VCaP (cell line): ENCODE measurements at regions not wholly inside any gene's neighbourhood (a gene's known extent, or its start where the extent isn't known, plus 50 kb on each side); places are given as distances from the start of the nearest gene placed in this dataset.

Experiments used
- H3K27ac ChIP-seq: fragments of 450-650 bp; 2 replicates; pipeline ENCODE4 v1.5.1; 2017
- CTCF ChIP-seq: fragments of 450-650 bp; conservative IDR thresholded peaks from 2 replicates; pipeline ENCODE4 v1.5.1; 2017; ENCODE audit warnings: mild to moderate bottlenecking, moderate library complexity

- H3K27ac ChIP-seq, result no peak overlapping the region; the same call in 1 of the 2 replicates
- TF ChIP-seq CTCF, result no peak
Observed at GRCh38 chr3:107208796-107209195, 168.4 kb upstream of the CCDC54 start.

- TF ChIP-seq CTCF, result no peak
- H3K27ac ChIP-seq, result no peak overlapping the region
Observed at GRCh38 chr3:107209302-107209990, 167.8 kb upstream of the CCDC54 start.

- no peak overlapping the region for H3K27ac ChIP-seq
- no peak for TF ChIP-seq CTCF
Observed at GRCh38 chr3:107211608-107212007, 165.6 kb upstream of the CCDC54 start.

GRCh38 chr3:107212618-107213017, 164.6 kb upstream of the CCDC54 start:
- TF ChIP-seq CTCF, result no peak
- no peak overlapping the region for H3K27ac ChIP-seq

GRCh38 chr3:107213044-107213669, 164.1 kb upstream of the CCDC54 start:
- H3K27ac ChIP-seq, result no peak overlapping the region
- no peak for TF ChIP-seq CTCF

- no peak overlapping the region; the same call in 1 of the 2 replicates for H3K27ac ChIP-seq
- no peak for TF ChIP-seq CTCF
Observed at GRCh38 chr3:107216229-107216628, 161.0 kb upstream of the CCDC54 start.

- H3K27ac ChIP-seq, result no peak overlapping the region; the same call in 1 of the 2 replicates
- TF ChIP-seq CTCF, result no peak
Observed at GRCh38 chr3:107216711-107217110, 160.5 kb upstream of the CCDC54 start.
